ENCODE measurements at regions not wholly inside any gene's neighbourhood (a gene's known extent, or its start where the extent isn't known, plus 50 kb on each side); places are given as distances from the start of the nearest gene placed in this dataset.

GRCh38 chr5:167814040-167814439 is 477.4 kb upstream of the WWC1 start:
- in situ Hi-C loops (cut with MboI; ENCODE audit: low pct_unique_long_range_greater_than_20kb, low sequenced_read_pairs, unreplicated experiment) = no loop called here
- TF ChIP-seq CTCF (IDR thresholded peaks at IDR 0.05; ENCODE audit: extremely low read depth, insufficient read depth, missing control alignments) = no peak
- no peak for DNase-seq (ENCODE audit: low spot score)

GRCh38 chr5:167814828-167815227 is 476.6 kb upstream of the WWC1 start:
- TF ChIP-seq CTCF (IDR thresholded peaks at IDR 0.05; ENCODE audit: extremely low read depth, insufficient read depth, missing control alignments) = no peak
- DNase-seq (ENCODE audit: low spot score) = no peak
- in situ Hi-C loops (cut with MboI; ENCODE audit: low pct_unique_long_range_greater_than_20kb, low sequenced_read_pairs, unreplicated experiment) = no loop called here

- in situ Hi-C loops (cut with MboI; ENCODE audit: low pct_unique_long_range_greater_than_20kb, low sequenced_read_pairs, unreplicated experiment) = no loop called here
- TF ChIP-seq CTCF (IDR thresholded peaks at IDR 0.05; ENCODE audit: extremely low read depth, insufficient read depth, missing control alignments) = no peak
- no peak for DNase-seq (ENCODE audit: low spot score)
Measured at GRCh38 chr5:167816354-167816753, 475.1 kb upstream of the WWC1 start.

- TF ChIP-seq CTCF (IDR thresholded peaks at IDR 0.05; ENCODE audit: extremely low read depth, insufficient read depth, missing control alignments) = no peak
- no peak for DNase-seq (ENCODE audit: low spot score)
- in situ Hi-C loops (cut with MboI; ENCODE audit: low pct_unique_long_range_greater_than_20kb, low sequenced_read_pairs, unreplicated experiment) = no loop called here
Measured at GRCh38 chr5:167816864-167817263, 474.6 kb upstream of the WWC1 start.

- in situ Hi-C loops (cut with MboI; ENCODE audit: low pct_unique_long_range_greater_than_20kb, low sequenced_read_pairs, unreplicated experiment) = no loop called here
- no peak for TF ChIP-seq CTCF (IDR thresholded peaks at IDR 0.05; ENCODE audit: extremely low read depth, insufficient read depth, missing control alignments)
- DNase-seq (ENCODE audit: low spot score) = peak; percentile 24
Measured at GRCh38 chr5:167819406-167819805, 472.0 kb upstream of the WWC1 start.

GRCh38 chr5:167820101-167820990 is 471.1 kb upstream of the WWC1 start:
- no peak for TF ChIP-seq CTCF (IDR thresholded peaks at IDR 0.05; ENCODE audit: extremely low read depth, insufficient read depth, missing control alignments)
- no peak for DNase-seq (ENCODE audit: low spot score)
- in situ Hi-C loops (cut with MboI; ENCODE audit: low pct_unique_long_range_greater_than_20kb, low sequenced_read_pairs, unreplicated experiment) = no loop called here
